ENCODE measurements at regions not wholly inside any gene's neighbourhood (a gene's known extent, or its start where the extent isn't known, plus 50 kb on each side); places are given as distances from the start of the nearest gene placed in this dataset.
"Not testable (repeated sequence)": the region's sequence is repeated elsewhere in the genome, so short reads cannot be mapped to it uniquely, and the experiment has no call there.

GRCh38 chr15:93932164-93932776 is 299.1 kb upstream of the MCTP2 start:
- Histone ChIP-seq H3K36me3 (no peaks in the 10 kb centered on the region), H3K27me3 (no peaks in the 10 kb centered on the region), H3K9me3 (no peaks in the 10 kb centered on the region), H3K4me1 (no peaks in the 10 kb centered on the region), H3K4me3 (no peak overlapping the region), H3K27ac (no peak overlapping the region)
- DNase-seq, result no peak
- intact Hi-C loops (cut with DNase I; ENCODE audit: low total_unique reads), result no loop called here
- TF ChIP-seq CTCF (IDR thresholded peaks at IDR 0.05), result no peak
- no peak for TF ChIP-seq POLR2A (IDR thresholded peaks at IDR 0.05)

- H3K36me3 ChIP-seq, result no peaks in the 10 kb centered on the region
- no peaks in the 10 kb centered on the region for H3K27me3 ChIP-seq
- intact Hi-C loops (cut with DNase I; ENCODE audit: low total_unique reads), result no loop called here
- H3K27ac ChIP-seq, result peak overlapping the region; percentile 37 to 56
- H3K4me3 ChIP-seq, result no peak overlapping the region
- no peaks in the 10 kb centered on the region for H3K4me1 ChIP-seq
- DNase-seq, result peak; percentile 68 to 75
- H3K9me3 ChIP-seq, result no peaks in the 10 kb centered on the region
- no peak for TF ChIP-seq CTCF (IDR thresholded peaks at IDR 0.05)
- no peak for TF ChIP-seq POLR2A (IDR thresholded peaks at IDR 0.05)
Observed at GRCh38 chr15:93929375-93930094, 301.8 kb upstream of the MCTP2 start.

GRCh38 chr15:93920204-93920603 is 311.2 kb upstream of the MCTP2 start:
- intact Hi-C loops (cut with DNase I; ENCODE audit: low total_unique reads), result no loop called here
- no peak overlapping the region for H3K4me3 ChIP-seq
- no peaks in the 10 kb centered on the region for H3K36me3 ChIP-seq
- H3K27me3 ChIP-seq, result no peaks in the 10 kb centered on the region
- DNase-seq, result no peak
- TF ChIP-seq POLR2A (IDR thresholded peaks at IDR 0.05) (no peak), CTCF (IDR thresholded peaks at IDR 0.05) (no peak)
- no peaks in the 10 kb centered on the region for H3K9me3 ChIP-seq
- no peaks in the 10 kb centered on the region for H3K4me1 ChIP-seq
- H3K27ac ChIP-seq, result no peak overlapping the region

GRCh38 chr15:93918801-93919200 is 312.6 kb upstream of the MCTP2 start:
- H3K4me3 ChIP-seq; DNase-seq; intact Hi-C loops (cut with DNase I; ENCODE audit: low total_unique reads); H3K4me1 ChIP-seq; H3K27me3 ChIP-seq; H3K9me3 ChIP-seq; H3K36me3 ChIP-seq; H3K27ac ChIP-seq: not testable (repeated sequence)

GRCh38 chr15:93917181-93917580 is 314.2 kb upstream of the MCTP2 start:
- no peaks in the 10 kb centered on the region for H3K27me3 ChIP-seq
- TF ChIP-seq CTCF (IDR thresholded peaks at IDR 0.05) (no peak), POLR2A (IDR thresholded peaks at IDR 0.05) (no peak)

More at GRCh38 chr15:93917181-93917580, 314.2 kb upstream of the MCTP2 start:
- H3K27ac ChIP-seq, result no peak overlapping the region
- H3K36me3 ChIP-seq, result no peaks in the 10 kb centered on the region
- no peak for DNase-seq
- no peak overlapping the region for H3K4me3 ChIP-seq
- H3K4me1 ChIP-seq, result no peaks in the 10 kb centered on the region
- intact Hi-C loops (cut with DNase I; ENCODE audit: low total_unique reads), result no loop called here
- no peaks in the 10 kb centered on the region for H3K9me3 ChIP-seq

Data from uterus (tissue), 3 donors.